Smooth muscle cell (in vitro differentiated cells): ENCODE measurements at regions not wholly inside any gene's neighbourhood (a gene's known extent, or its start where the extent isn't known, plus 50 kb on each side); places are given as distances from the start of the nearest gene placed in this dataset.

ENCODE experiments used
- DNase-seq: peaks from one replicate; lab custom pipeline; 2025; ENCODE audit not compliant: unreplicated experiment; lab: John Stamatoyannopoulos, UW
- H2AFZ ChIP-seq: fragments of 200-600 bp; sonication (generic); 2 replicates; pipeline ENCODE4 v1.6.0; 2016; ENCODE audit warnings: antibody characterized with exemption, low read depth, mild to moderate bottlenecking
- H3F3A ChIP-seq: fragments of 200-600 bp; sonication (generic); 2 replicates; pipeline ENCODE4 v1.6.0; 2017; ENCODE audit warnings: antibody characterized with exemption, low read depth
- H3K27ac ChIP-seq: fragments of 200-600 bp; sonication (generic); 2 replicates; pipeline ENCODE4 v1.5.1; 2016; ENCODE audit warnings: low read depth, mild to moderate bottlenecking
- H3K27me3 ChIP-seq: fragments of 200-600 bp; sonication (generic); 2 replicates; pipeline ENCODE4 v1.6.1; 2016; ENCODE audit warnings: low read depth, mild to moderate bottlenecking
- H3K36me3 ChIP-seq: fragments of 200-600 bp; sonication (generic); 2 replicates; pipeline ENCODE4 v1.5.1; 2016; ENCODE audit warnings: low read depth
- H3K4me1 ChIP-seq: fragments of 200-600 bp; sonication (generic); 2 replicates; pipeline ENCODE4 v1.5.1; 2016; ENCODE audit warnings: low read depth
- H3K4me2 ChIP-seq: fragments of 200-600 bp; sonication (generic); 2 replicates; pipeline ENCODE4 v1.6.0; 2016; ENCODE audit warnings: mild to moderate bottlenecking
- H3K4me3 ChIP-seq: fragments of 200-600 bp; sonication (generic); 2 replicates; pipeline ENCODE4 v1.5.1; 2016; ENCODE audit warnings: mild to moderate bottlenecking
- H3K79me2 ChIP-seq: fragments of 200-600 bp; sonication (generic); 2 replicates; pipeline ENCODE4 v1.6.0; 2016; ENCODE audit warnings: low read depth, mild to moderate bottlenecking
- H3K9ac ChIP-seq: fragments of 200-600 bp; sonication (generic); 2 replicates; pipeline ENCODE4 v1.6.0; 2016; ENCODE audit warnings: low read depth
- H3K9me3 ChIP-seq: fragments of 200-600 bp; sonication (generic); replicated peaks from 2 replicates; pipeline ENCODE4 v1.5.1; 2016; ENCODE audit warnings: low read depth
- H4K20me1 ChIP-seq: fragments of 200-600 bp; sonication (generic); 2 replicates; pipeline ENCODE4 v1.6.0; 2016; ENCODE audit warnings: low read depth
- WGBS: methylation state at CpG from one replicate; pipeline ENCODE4 v1.1.7; 2016; ENCODE audit warnings: low lambda C conversion rate; 5-methylcytosine and 5-hydroxymethylcytosine counted together
- TF ChIP-seq, protein P1 (sequence below): fragments of 200-600 bp; sonication (generic); IDR thresholded peaks from 2 replicates; pipeline ENCODE4 v1.5.1; 2017; ENCODE audit warnings: borderline replicate concordance, mild to moderate bottlenecking, antibody characterized with exemption; ENCODE audit not compliant: insufficient read depth, poor library complexity, severe bottlenecking

DNA sequence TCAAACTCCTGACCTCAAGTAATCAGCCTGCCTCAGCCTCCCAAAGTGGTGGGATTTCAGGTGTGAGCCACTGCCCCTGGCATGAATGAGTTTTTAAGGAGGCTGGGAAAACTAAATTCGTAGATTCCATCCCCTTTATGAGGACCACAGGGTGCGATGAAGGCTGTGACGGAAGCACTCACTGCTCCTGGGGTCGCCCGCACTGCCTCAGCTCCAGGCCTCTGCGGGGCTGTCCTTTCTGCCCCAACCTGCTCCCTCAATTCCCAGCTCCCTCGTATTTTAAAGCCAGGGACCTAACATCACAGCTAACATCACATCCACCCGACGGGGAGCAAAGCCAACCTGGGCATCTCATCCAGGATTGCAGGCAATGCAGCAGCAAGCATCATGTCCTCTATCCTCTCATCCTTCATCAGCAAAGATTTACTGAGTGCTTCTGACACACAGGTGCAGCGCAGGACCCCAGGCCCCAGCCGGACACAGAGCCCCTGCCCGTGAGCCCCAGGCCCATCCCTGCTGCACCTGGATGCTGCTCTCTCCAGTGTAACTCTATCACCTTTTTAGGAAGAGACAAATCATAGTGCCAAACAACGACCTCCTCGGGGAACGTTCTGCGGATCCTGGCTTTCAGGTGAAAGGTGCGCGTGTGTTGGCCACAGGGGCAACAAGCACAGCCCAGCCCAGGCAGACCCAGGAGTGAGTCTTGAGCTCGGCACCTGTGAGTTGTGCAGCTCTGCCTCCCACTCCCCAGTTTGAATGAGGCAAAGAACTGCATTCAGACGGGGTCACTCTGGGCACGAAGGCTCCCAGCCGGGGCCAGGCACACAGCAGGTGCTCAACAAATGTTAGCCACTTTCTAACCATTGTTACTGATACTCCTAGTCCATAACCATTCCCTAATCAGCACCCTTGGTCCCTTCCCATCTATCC, 134.3 kb downstream of the CRYBB2 start:
- no peaks in the 10 kb centered on the region for H4K20me1 ChIP-seq
- WGBS, result 97% methylated on average over 22 of the region's 22 CpGs
- H3K4me2 ChIP-seq, result no peak overlapping the region
- no peaks in the 10 kb centered on the region for H3F3A ChIP-seq
- no peaks in the 10 kb centered on the region for H3K4me1 ChIP-seq
- no peak overlapping the region for H3K27ac ChIP-seq
- H3K4me3 ChIP-seq, result no peak overlapping the region
- H3K27me3 ChIP-seq, result no peaks in the 10 kb centered on the region
- no peaks in the 10 kb centered on the region for H3K9me3 ChIP-seq
- TF ChIP-seq, protein P1, sequence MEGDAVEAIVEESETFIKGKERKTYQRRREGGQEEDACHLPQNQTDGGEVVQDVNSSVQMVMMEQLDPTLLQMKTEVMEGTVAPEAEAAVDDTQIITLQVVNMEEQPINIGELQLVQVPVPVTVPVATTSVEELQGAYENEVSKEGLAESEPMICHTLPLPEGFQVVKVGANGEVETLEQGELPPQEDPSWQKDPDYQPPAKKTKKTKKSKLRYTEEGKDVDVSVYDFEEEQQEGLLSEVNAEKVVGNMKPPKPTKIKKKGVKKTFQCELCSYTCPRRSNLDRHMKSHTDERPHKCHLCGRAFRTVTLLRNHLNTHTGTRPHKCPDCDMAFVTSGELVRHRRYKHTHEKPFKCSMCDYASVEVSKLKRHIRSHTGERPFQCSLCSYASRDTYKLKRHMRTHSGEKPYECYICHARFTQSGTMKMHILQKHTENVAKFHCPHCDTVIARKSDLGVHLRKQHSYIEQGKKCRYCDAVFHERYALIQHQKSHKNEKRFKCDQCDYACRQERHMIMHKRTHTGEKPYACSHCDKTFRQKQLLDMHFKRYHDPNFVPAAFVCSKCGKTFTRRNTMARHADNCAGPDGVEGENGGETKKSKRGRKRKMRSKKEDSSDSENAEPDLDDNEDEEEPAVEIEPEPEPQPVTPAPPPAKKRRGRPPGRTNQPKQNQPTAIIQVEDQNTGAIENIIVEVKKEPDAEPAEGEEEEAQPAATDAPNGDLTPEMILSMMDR, result no peak
- DNase-seq, result no peak
- H2AFZ ChIP-seq, result no peak overlapping the region
- H3K79me2 ChIP-seq, result no peaks in the 10 kb centered on the region
- H3K9ac ChIP-seq, result no peak overlapping the region
- H3K36me3 ChIP-seq, result no peaks in the 10 kb centered on the region

DNA sequence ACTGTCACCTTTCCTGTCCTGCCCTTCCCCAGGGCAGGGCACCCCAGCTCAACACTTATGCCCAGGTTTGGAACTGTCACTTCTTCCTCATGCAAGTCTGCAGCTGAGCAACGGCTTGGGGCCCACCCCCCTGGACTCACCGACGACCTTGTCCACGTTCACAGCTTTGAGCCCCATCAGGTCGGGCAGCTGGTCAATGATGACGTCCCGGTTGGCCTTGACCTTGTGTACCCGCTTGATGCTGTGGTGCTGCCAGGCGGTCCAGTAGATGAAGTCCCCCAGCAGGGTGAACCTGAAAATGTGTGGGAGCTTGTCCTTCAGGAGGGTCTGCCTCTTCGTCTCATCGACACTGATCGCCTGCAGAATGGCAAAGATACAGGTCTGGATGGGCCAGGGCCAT, 135.0 kb downstream of the CRYBB2 start:
- Histone ChIP-seq H3K9me3 (no peaks in the 10 kb centered on the region), H3K27me3 (no peaks in the 10 kb centered on the region), H3K36me3 (no peaks in the 10 kb centered on the region), H4K20me1 (no peaks in the 10 kb centered on the region), H3K27ac (no peak overlapping the region), H3K4me2 (no peak overlapping the region), H3K9ac (no peak overlapping the region), H3K4me3 (no peak overlapping the region), H2AFZ (no peak overlapping the region), H3K79me2 (no peaks in the 10 kb centered on the region), H3K4me1 (no peaks in the 10 kb centered on the region), H3F3A (no peaks in the 10 kb centered on the region)
- WGBS, result 97% methylated on average over 12 of the region's 12 CpGs
- DNase-seq, result no peak
- TF ChIP-seq, protein P1, result no peak

DNA sequence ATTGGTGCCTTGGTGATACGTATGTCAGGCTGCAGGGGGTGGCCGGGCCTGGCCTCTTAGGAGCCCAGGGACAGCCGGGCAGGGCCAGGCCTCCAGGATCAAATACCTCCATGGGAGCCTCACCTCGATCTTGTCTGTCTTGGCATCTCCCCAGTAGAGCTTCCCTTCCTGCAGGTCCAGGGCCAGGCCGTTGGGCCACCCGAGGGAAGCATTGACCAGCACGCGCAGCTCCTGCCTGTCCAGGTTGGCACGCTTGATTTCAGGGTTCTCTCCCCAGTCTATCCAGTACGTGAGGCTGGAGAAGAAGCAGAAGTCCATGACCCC, 137.7 kb downstream of the CRYBB2 start:
- TF ChIP-seq, protein P1, result no peak

More for the DNA sequence above, 137.7 kb downstream of the CRYBB2 start:
- H3K9ac ChIP-seq, result no peak overlapping the region
- H4K20me1 ChIP-seq, result peaks cover 9% of the 10 kb centered on the region
- no peak for DNase-seq
- H2AFZ ChIP-seq, result no peak overlapping the region
- WGBS, result 94% methylated on average over 10 of the region's 10 CpGs
- H3F3A ChIP-seq, result no peaks in the 10 kb centered on the region
- H3K4me1 ChIP-seq, result no peaks in the 10 kb centered on the region
- H3K27me3 ChIP-seq, result no peaks in the 10 kb centered on the region
- H3K4me2 ChIP-seq, result no peak overlapping the region
- H3K79me2 ChIP-seq, result no peaks in the 10 kb centered on the region
- H3K36me3 ChIP-seq, result no peaks in the 10 kb centered on the region
- no peaks in the 10 kb centered on the region for H3K9me3 ChIP-seq
- H3K4me3 ChIP-seq, result no peak overlapping the region
- H3K27ac ChIP-seq, result no peak overlapping the region
